SK-N-SH (cell line): ENCODE measurements at regions not wholly inside any gene's neighbourhood (a gene's known extent, or its start where the extent isn't known, plus 50 kb on each side); places are given as distances from the start of the nearest gene placed in this dataset.

Experiments
- CTCF ChIA-PET: fragments of 300-600, 350-600 bp; formaldehyde crosslinking; extraction: SDS; loops from one replicate; lab custom pipeline; 2021; lab: Yijun Ruan, JAX
- POLR2A ChIA-PET: fragments of 350-600 bp; sonication (Branson Sonifier 250); formaldehyde crosslinking; extraction: SDS; loops from one replicate; lab custom pipeline; 2020; ENCODE audit warnings: antibody characterized with exemption, inconsistent platforms; lab: Yijun Ruan, JAX
- DNase-seq: peaks from one replicate; pipeline ENCODE4 v3.0.0; 2012
- H2AFZ ChIP-seq: fragments of 200-600 bp; sonication (generic); 2 replicates; pipeline ENCODE4 v1.8.1; 2016; ENCODE audit warnings: antibody characterized with exemption, mild to moderate bottlenecking, low read depth
- H3F3A ChIP-seq: fragments of 200-600 bp; sonication (generic); replicated peaks from 2 replicates; pipeline ENCODE3; 2016; ENCODE audit warnings: antibody characterized with exemption, mild to moderate bottlenecking; ENCODE audit not compliant: insufficient read depth
- H3K27ac ChIP-seq, 2 experiments: fragments of 200-500 bp in 1 of 2; fragments of 200-600 bp in 1 of 2; sonication (Bioruptor generic) in 1 of 2; sonication (generic), shearing (Covaris generic) in 1 of 2; 2 replicates each; pipeline versions ENCODE4 v1.5.1 to v1.6.1; 2014 to 2016; ENCODE audit warnings: low read depth in 2 of 2, inconsistent platforms in 1 of 2, low read length in 1 of 2, mild to moderate bottlenecking in 1 of 2, mixed read lengths in 1 of 2
- H3K27me3 ChIP-seq: fragments of 200-600 bp; sonication (generic), shearing (Covaris generic); 2 replicates; pipeline ENCODE4 v1.6.1; 2016; ENCODE audit warnings: mixed run types; ENCODE audit not compliant: insufficient read depth
- H3K36me3 ChIP-seq, 2 experiments: fragments of 200-500 bp in 1 of 2; fragments of 200-600 bp in 1 of 2; sonication (Bioruptor generic) in 1 of 2; sonication (generic) in 1 of 2; replicated peaks in 1 of 2; 2 replicates each; pipeline versions ENCODE3 to v1.5.1; 2014 to 2016; ENCODE audit warnings: low read length in 1 of 2, mild to moderate bottlenecking in 1 of 2; ENCODE audit not compliant: insufficient read depth in 2 of 2, control insufficient read depth in 1 of 2
- H3K4me1 ChIP-seq, 2 experiments: fragments of 200-500 bp in 1 of 2; fragments of 200-600 bp in 1 of 2; sonication (Bioruptor generic) in 1 of 2; sonication (generic), shearing (Covaris generic) in 1 of 2; 2 replicates each; pipeline versions ENCODE4 v1.5.1 to v1.6.1; 2014 to 2016; ENCODE audit warnings: low read depth in 1 of 2, low read length in 1 of 2, mixed run types in 1 of 2; ENCODE audit not compliant: insufficient read depth in 2 of 2, control insufficient read depth in 1 of 2
- H3K4me2 ChIP-seq: fragments of 200-600 bp; sonication (generic), shearing (Covaris generic); 2 replicates; pipeline ENCODE4 v1.6.1; 2017; ENCODE audit warnings: mixed run types
- H3K4me3 ChIP-seq, 2 experiments: fragments of 200-500 bp in 1 of 2; fragments of 200-600 bp in 1 of 2; sonication (Bioruptor generic) in 1 of 2; sonication (generic), shearing (Covaris generic) in 1 of 2; 2 replicates each; pipeline versions ENCODE4 v1.5.1 to v1.8.1; 2014 to 2016; ENCODE audit warnings: low read depth in 2 of 2, inconsistent platforms in 1 of 2, low read length in 1 of 2, mild to moderate bottlenecking in 1 of 2, mixed read lengths in 1 of 2, moderate library complexity in 1 of 2
- H3K79me2 ChIP-seq: fragments of 200-600 bp; sonication (generic); 2 replicates; pipeline ENCODE4 v1.8.1; 2017; ENCODE audit warnings: mild to moderate bottlenecking; ENCODE audit not compliant: insufficient read depth
- H3K9ac ChIP-seq: fragments of 200-600 bp; sonication (generic); 2 replicates; pipeline ENCODE4 v1.6.1; 2017; ENCODE audit warnings: mixed run types
- H3K9me2 ChIP-seq: fragments of 200-600 bp; sonication (generic); 2 replicates; pipeline ENCODE4 v1.6.1; 2017; ENCODE audit warnings: mixed run types
- H3K9me3 ChIP-seq: fragments of 200-600 bp; sonication (generic); 2 replicates; pipeline ENCODE4 v1.6.1; 2017; ENCODE audit warnings: mixed run types, mild to moderate bottlenecking, moderate library complexity
- H4K20me1 ChIP-seq: fragments of 200-600 bp; sonication (generic); 2 replicates; pipeline ENCODE4 v1.6.1; 2017; ENCODE audit warnings: mild to moderate bottlenecking, mixed run types; ENCODE audit not compliant: insufficient read depth
- CHD2 ChIP-seq: fragments of 150-350 bp; IDR thresholded peaks from 2 replicates; pipeline ENCODE4 v1.6.1; 2018; ENCODE audit warnings: low read length; ENCODE audit not compliant: partially characterized antibody
- ELF1 ChIP-seq: IDR thresholded peaks from 2 replicates; pipeline ENCODE4 v1.4.0; 2012
- FOXJ3 ChIP-seq: sonication (generic); formaldehyde crosslinking; IDR thresholded peaks from 2 replicates; pipeline ENCODE4 v1.5.1; 2020; ENCODE audit warnings: mild to moderate bottlenecking, missing genetic modification reagents
- GATA2 ChIP-seq: sonication (generic); formaldehyde crosslinking; IDR thresholded peaks from 2 replicates; pipeline ENCODE4 v1.5.0; 2020; ENCODE audit warnings: mild to moderate bottlenecking, missing genetic modification reagents
- JUND ChIP-seq: IDR thresholded peaks from 2 replicates; pipeline ENCODE4 v1.4.0; 2012
- MEF2A ChIP-seq: IDR thresholded peaks from 2 replicates; pipeline ENCODE4 v1.4.0; 2012; ENCODE audit warnings: low read depth, borderline replicate concordance
- MXI1 ChIP-seq: IDR thresholded peaks from 2 replicates; pipeline ENCODE4 v1.6.1; 2012; ENCODE audit warnings: mild to moderate bottlenecking, low read depth, low read length, improper control_type of control experiment
- RCOR1 ChIP-seq: fragments of 150-350 bp; IDR thresholded peaks from 2 replicates; pipeline ENCODE4 v1.6.1; 2017; ENCODE audit warnings: antibody characterized with exemption, low read length
- RFX5 ChIP-seq: IDR thresholded peaks from 2 replicates; pipeline ENCODE4 v1.6.1; 2012; ENCODE audit warnings: mild to moderate bottlenecking, improper control_type of control experiment, low read length
- RXRA ChIP-seq: IDR thresholded peaks from 2 replicates; pipeline ENCODE4 v1.4.0; 2012; ENCODE audit warnings: low read depth, mild to moderate bottlenecking, borderline replicate concordance
- SIN3A ChIP-seq: IDR thresholded peaks from 2 replicates; pipeline ENCODE4 v1.6.1; 2012; ENCODE audit warnings: low read depth, mild to moderate bottlenecking, low read length, moderate library complexity, borderline replicate concordance
- SMC3 ChIP-seq: IDR thresholded peaks from 2 replicates; pipeline ENCODE4 v1.6.1; 2012; ENCODE audit warnings: low read depth, low read length, improper control_type of control experiment
- TAF1 ChIP-seq: IDR thresholded peaks from 2 replicates; pipeline ENCODE4 v1.6.1; 2012; ENCODE audit warnings: low read depth, mild to moderate bottlenecking, low read length, moderate library complexity, borderline replicate concordance
- TEAD4 ChIP-seq: IDR thresholded peaks from 2 replicates; pipeline ENCODE4 v1.4.0; 2012; ENCODE audit warnings: mild to moderate bottlenecking, borderline replicate concordance; ENCODE audit not compliant: insufficient read depth
- WGBS: methylation state at CpG from one replicate; pipeline ENCODE4 v1.1.6; 2017; ENCODE audit warnings: low lambda C conversion rate; 5-methylcytosine and 5-hydroxymethylcytosine counted together
- TF ChIP-seq, protein P1 (sequence below): fragments of 150-350 bp; IDR thresholded peaks from 2 replicates; pipeline ENCODE4 v1.6.1; 2017; ENCODE audit warnings: antibody characterized with exemption, low read length, low read depth, borderline replicate concordance
- TF ChIP-seq, protein P2 (sequence below): IDR thresholded peaks from 2 replicates; pipeline ENCODE4 v1.4.0; 2012; ENCODE audit warnings: low read depth
- TF ChIP-seq, protein P3 (sequence below): IDR thresholded peaks from 2 replicates; pipeline ENCODE4 v1.4.0; 2012; ENCODE audit warnings: low read depth, borderline replicate concordance
- TF ChIP-seq, protein P4 (sequence below): IDR thresholded peaks from 2 replicates; pipeline ENCODE4 v1.4.0; 2012; ENCODE audit warnings: low read depth, borderline replicate concordance

DNA sequence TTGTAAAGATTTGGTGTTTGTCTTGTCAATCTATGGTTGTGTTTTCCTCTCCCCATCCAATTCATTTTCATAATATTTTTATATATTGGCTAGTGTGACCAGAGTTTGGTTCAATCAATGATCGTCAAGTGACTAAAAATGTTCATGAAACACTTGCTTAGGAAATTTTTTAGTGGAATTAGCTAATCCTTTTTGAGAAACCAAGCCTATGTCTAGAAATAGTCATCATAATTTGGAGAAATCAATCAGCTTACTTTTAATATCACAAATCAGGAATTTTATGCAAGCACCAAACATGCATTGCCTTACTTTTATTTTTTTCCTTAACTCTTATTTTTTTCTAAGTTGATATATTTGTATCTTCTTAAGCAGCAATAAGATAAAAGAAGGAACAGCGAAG lies 403.1 kb upstream of the TBL1XR1 start:
- 93% methylated on average over 2 of the region's 2 CpGs for WGBS
- CTCF ChIA-PET, result interaction anchor here (0.8 kb wide), 1 partner anchor 13 kb away, joined by 3 read pairs; no protein-coding TSS in a partner anchor
- H3K4me2 ChIP-seq, result no peak overlapping the region

DNA sequence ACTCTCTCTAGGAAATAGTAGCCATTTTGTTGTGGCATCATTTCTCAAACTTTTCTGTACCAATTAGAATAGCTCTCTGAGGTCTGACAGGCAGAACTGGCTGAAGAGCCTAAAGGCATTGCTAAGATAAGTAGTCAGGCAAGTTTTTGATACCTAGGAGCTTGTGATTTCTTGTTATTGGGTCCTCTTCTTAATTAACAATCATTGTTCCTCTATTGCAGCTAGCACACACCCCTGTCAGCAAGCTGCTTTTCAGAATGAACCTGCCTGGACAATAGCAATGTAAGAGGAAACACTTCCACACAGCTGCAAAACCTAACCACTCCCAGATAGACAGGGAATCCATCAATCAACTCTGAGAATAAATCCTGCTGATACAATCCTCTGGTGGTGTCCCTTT lies 403.9 kb upstream of the TBL1XR1 start:
- peaks cover 24% of the 10 kb centered on the region for H3F3A ChIP-seq
- ChIA-PET CTCF (interaction anchor here (0.8 to 1.0 kb wide), 2 partner anchors 13 to 18 kb away, joined by 3 read pairs; no protein-coding TSS in a partner anchor), POLR2A (no interaction called here)
- no peaks in the 10 kb centered on the region for H3K36me3 ChIP-seq
- no peak overlapping the region for H2AFZ ChIP-seq
- H3K4me1 ChIP-seq, result peaks cover 25 to 27% of the 10 kb centered on the region in 2 experiments
- no peaks in the 10 kb centered on the region for H3K9me3 ChIP-seq
- DNase-seq, result no peak
- H3K4me2 ChIP-seq, result no peak overlapping the region
- H3K27ac ChIP-seq, result no peak overlapping the region
- H3K9me2 ChIP-seq, result no peaks in the 10 kb centered on the region
- no peaks in the 10 kb centered on the region for H3K79me2 ChIP-seq
- no peak for TF ChIP-seq RFX5
- TF ChIP-seq SMC3, result no peak
- TF ChIP-seq FOXJ3 (CRISPR knock-in tag), result no peak
- TF ChIP-seq ELF1, result no peak
- TF ChIP-seq SIN3A, result no peak
- TF ChIP-seq, protein P1, sequence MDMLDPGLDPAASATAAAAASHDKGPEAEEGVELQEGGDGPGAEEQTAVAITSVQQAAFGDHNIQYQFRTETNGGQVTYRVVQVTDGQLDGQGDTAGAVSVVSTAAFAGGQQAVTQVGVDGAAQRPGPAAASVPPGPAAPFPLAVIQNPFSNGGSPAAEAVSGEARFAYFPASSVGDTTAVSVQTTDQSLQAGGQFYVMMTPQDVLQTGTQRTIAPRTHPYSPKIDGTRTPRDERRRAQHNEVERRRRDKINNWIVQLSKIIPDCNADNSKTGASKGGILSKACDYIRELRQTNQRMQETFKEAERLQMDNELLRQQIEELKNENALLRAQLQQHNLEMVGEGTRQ, result no peak
- TF ChIP-seq, protein P2, sequence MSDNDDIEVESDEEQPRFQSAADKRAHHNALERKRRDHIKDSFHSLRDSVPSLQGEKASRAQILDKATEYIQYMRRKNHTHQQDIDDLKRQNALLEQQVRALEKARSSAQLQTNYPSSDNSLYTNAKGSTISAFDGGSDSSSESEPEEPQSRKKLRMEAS, result no peak
- TF ChIP-seq RCOR1, result no peak
- H3K27me3 ChIP-seq, result no peaks in the 10 kb centered on the region
- no peak overlapping the region for H3K9ac ChIP-seq
- H3K4me3 ChIP-seq, result no peak overlapping the region
- no peaks in the 10 kb centered on the region for H4K20me1 ChIP-seq

More for the DNA sequence above, 403.1 kb upstream of the TBL1XR1 start:
- H3K79me2 ChIP-seq, result no peaks in the 10 kb centered on the region
- no peak overlapping the region for H3K27ac ChIP-seq
- no peak overlapping the region for H3K4me3 ChIP-seq
- H3F3A ChIP-seq, result peaks cover 31% of the 10 kb centered on the region
- TF ChIP-seq MXI1, result no peak
- no peak for TF ChIP-seq RFX5
- no peak for TF ChIP-seq RCOR1
- TF ChIP-seq ELF1, result no peak
- no peak for TF ChIP-seq MEF2A
- TF ChIP-seq, all 33 proteins: peak for 0
- Histone ChIP-seq H2AFZ (no peak overlapping the region), H3K4me1 (peaks cover 29 to 33% of the 10 kb centered on the region in 2 experiments), H4K20me1 (no peaks in the 10 kb centered on the region), H3K9ac (no peak overlapping the region), H3K9me3 (no peaks in the 10 kb centered on the region), H3K36me3 (no peaks in the 10 kb centered on the region), H3K27me3 (no peaks in the 10 kb centered on the region), H3K9me2 (no peaks in the 10 kb centered on the region)
- POLR2A ChIA-PET, result no interaction called here
- DNase-seq, result no peak

DNA sequence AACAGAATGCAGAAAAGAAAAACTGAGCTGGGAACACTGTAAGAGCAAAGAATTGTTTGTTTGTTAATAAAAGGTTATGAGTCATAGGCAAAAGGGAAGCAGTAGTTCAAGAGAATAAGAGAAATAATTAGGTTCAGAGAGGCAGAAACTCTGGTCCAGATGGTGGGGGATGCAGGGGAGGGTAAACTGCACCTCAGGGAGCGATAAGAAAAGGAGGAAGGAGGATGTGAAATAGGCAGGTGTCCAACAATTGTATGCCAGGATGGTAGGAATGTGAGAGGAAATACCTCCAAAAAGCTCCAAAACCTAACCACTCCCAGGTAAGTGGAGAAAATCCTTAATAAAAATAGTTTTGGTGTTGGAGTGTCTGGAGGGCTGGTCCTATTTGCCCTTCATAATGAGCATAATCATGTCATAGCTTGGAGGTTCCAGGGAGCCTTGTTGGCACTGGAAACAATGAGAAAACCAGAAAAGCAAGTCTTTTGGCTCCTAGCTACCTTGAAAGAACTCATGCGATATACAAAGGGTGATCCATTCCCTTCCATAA lies 405.4 kb upstream of the TBL1XR1 start:
- CTCF ChIA-PET, result no interaction called here
- no peak for DNase-seq
- TF ChIP-seq SMC3, result no peak
- no peak for TF ChIP-seq TAF1
- no peak for TF ChIP-seq RFX5
- TF ChIP-seq, protein P3, sequence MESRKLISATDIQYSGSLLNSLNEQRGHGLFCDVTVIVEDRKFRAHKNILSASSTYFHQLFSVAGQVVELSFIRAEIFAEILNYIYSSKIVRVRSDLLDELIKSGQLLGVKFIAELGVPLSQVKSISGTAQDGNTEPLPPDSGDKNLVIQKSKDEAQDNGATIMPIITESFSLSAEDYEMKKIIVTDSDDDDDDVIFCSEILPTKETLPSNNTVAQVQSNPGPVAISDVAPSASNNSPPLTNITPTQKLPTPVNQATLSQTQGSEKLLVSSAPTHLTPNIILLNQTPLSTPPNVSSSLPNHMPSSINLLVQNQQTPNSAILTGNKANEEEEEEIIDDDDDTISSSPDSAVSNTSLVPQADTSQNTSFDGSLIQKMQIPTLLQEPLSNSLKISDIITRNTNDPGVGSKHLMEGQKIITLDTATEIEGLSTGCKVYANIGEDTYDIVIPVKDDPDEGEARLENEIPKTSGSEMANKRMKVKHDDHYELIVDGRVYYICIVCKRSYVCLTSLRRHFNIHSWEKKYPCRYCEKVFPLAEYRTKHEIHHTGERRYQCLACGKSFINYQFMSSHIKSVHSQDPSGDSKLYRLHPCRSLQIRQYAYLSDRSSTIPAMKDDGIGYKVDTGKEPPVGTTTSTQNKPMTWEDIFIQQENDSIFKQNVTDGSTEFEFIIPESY, result no peak
- TF ChIP-seq SIN3A, result no peak
- TF ChIP-seq JUND, result no peak
- no peak for TF ChIP-seq TEAD4
- TF ChIP-seq FOXJ3 (CRISPR knock-in tag), result no peak
- TF ChIP-seq, protein P4, sequence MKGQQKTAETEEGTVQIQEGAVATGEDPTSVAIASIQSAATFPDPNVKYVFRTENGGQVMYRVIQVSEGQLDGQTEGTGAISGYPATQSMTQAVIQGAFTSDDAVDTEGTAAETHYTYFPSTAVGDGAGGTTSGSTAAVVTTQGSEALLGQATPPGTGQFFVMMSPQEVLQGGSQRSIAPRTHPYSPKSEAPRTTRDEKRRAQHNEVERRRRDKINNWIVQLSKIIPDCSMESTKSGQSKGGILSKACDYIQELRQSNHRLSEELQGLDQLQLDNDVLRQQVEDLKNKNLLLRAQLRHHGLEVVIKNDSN, result no peak
- no peak for TF ChIP-seq RCOR1
- TF ChIP-seq CHD2, result no peak
- no peak for TF ChIP-seq ELF1
- TF ChIP-seq GATA2 (CRISPR knock-in tag), result no peak
- TF ChIP-seq RXRA, result no peak

More for the DNA sequence above, 405.4 kb upstream of the TBL1XR1 start:
- Histone ChIP-seq H2AFZ (no peak overlapping the region), H3K79me2 (no peaks in the 10 kb centered on the region), H3K27me3 (no peaks in the 10 kb centered on the region), H3K27ac (no peak overlapping the region; a peak in 1 of 4 replicates), H3K9me2 (no peaks in the 10 kb centered on the region), H3K4me3 (no peak overlapping the region), H3K4me1 (peaks cover 10 to 18% of the 10 kb centered on the region in 2 experiments), H3K36me3 (no peaks in the 10 kb centered on the region), H3K9me3 (no peaks in the 10 kb centered on the region), H3F3A (peaks cover 9% of the 10 kb centered on the region), H3K9ac (no peak overlapping the region), H3K4me2 (no peak overlapping the region), H4K20me1 (no peaks in the 10 kb centered on the region)
- 89% methylated on average over 2 of the region's 2 CpGs for WGBS
- POLR2A ChIA-PET, result no interaction called here
